ENCODE measurements at regions not wholly inside any gene's neighbourhood (a gene's known extent, or its start where the extent isn't known, plus 50 kb on each side); places are given as distances from the start of the nearest gene placed in this dataset.

GRCh38 chr1:213683529-213683928, 304.2 kb upstream of the PROX1 start:
- TF ChIP-seq CTCF (IDR thresholded peaks at IDR 0.05; ENCODE audit: insufficient read depth, low read depth, low read length) (no peak), EZH2 (IDR thresholded peaks at IDR 0.05; ENCODE audit: insufficient read depth, low read length) (no peak)
